Adipocyte (in vitro differentiated cells): ENCODE measurements at regions not wholly inside any gene's neighbourhood (a gene's known extent, or its start where the extent isn't known, plus 50 kb on each side); places are given as distances from the start of the nearest gene placed in this dataset.

Experiments used
- DNase-seq: peaks from one replicate; pipeline ENCODE4 v3.0.0-alpha.2; 2015; ENCODE audit warnings: low read depth
- H3K27me3 ChIP-seq: replicated peaks from 2 replicates; pipeline ENCODE4 v1.7.0; 2013; ENCODE audit warnings: mild to moderate bottlenecking, low read length, moderate library complexity; ENCODE audit not compliant: control insufficient read depth, insufficient read depth
- H3K36me3 ChIP-seq: 2 replicates; pipeline ENCODE4 v1.7.0; 2013; ENCODE audit warnings: low read length, mild to moderate bottlenecking, moderate library complexity; ENCODE audit not compliant: control insufficient read depth, insufficient read depth, severe bottlenecking
- H3K4me1 ChIP-seq: 2 replicates; pipeline ENCODE4 v1.7.0; 2013; ENCODE audit warnings: mild to moderate bottlenecking, low read length, moderate library complexity; ENCODE audit not compliant: control insufficient read depth, insufficient read depth
- H3K4me3 ChIP-seq: 2 replicates; pipeline ENCODE4 v1.7.0; 2013; ENCODE audit warnings: mild to moderate bottlenecking, low read length, moderate library complexity
- H3K9ac ChIP-seq: 2 replicates; pipeline ENCODE4 v1.7.0; 2013; ENCODE audit warnings: mild to moderate bottlenecking, low read length, moderate library complexity
- H3K9me3 ChIP-seq: 2 replicates; pipeline ENCODE4 v1.7.0; 2013; ENCODE audit warnings: mild to moderate bottlenecking, low read length, moderate library complexity; ENCODE audit not compliant: control insufficient read depth

DNA sequence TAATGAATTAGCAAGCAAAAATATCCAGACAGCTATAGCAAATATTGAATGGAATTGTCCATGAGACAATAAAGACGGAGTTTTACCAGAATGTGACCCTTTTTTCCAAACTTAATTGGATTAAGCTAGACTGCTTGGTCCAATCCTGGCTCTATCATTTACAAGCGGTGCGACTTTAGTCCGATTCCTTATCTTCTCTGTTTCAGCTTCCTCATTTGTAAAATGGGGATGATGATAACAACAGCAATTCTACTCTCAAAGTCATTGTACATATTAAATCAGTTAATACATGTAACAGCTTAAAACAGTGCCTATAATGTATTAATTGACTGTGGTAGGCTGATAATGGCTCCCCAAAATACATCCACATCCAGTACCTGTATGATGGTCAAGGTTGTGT is 62.1 kb upstream of the CRBN start:
- no peak for DNase-seq
- Histone ChIP-seq H3K27me3 (no peaks in the 10 kb centered on the region), H3K36me3 (no peaks in the 10 kb centered on the region), H3K9ac (no peak overlapping the region), H3K9me3 (no peaks in the 10 kb centered on the region), H3K4me1 (no peaks in the 10 kb centered on the region), H3K4me3 (no peak overlapping the region)

DNA sequence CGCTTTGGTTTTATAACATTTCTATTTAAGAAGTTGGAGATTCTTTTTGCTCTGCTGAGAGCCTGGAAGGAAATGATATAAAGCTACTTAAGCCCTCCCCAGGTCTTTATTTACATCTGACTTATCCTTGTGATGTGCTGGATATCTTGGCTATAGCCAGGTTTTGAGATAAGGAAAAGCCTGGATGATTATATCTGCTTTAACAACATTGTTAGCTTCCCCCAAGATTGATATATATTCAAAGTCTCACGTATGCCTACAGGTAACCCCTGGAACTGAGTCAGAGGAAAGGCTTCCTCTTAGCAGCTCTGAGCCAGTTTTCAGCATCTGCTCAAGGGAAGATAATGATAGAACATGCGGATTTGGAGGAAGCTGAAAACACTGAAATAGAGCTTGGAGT is 61.5 kb upstream of the CRBN start:
- Histone ChIP-seq H3K36me3 (no peaks in the 10 kb centered on the region), H3K9me3 (no peaks in the 10 kb centered on the region), H3K4me1 (no peaks in the 10 kb centered on the region), H3K27me3 (no peaks in the 10 kb centered on the region), H3K4me3 (no peak overlapping the region), H3K9ac (no peak overlapping the region)
- no peak for DNase-seq

GRCh38 chr3:3237979-3238378 is 58.5 kb upstream of the CRBN start:
- H3K9me3 ChIP-seq, result no peaks in the 10 kb centered on the region
- no peak for DNase-seq
- no peak overlapping the region for H3K9ac ChIP-seq
- no peaks in the 10 kb centered on the region for H3K27me3 ChIP-seq
- no peaks in the 10 kb centered on the region for H3K4me1 ChIP-seq
- H3K4me3 ChIP-seq, result no peak overlapping the region
- no peaks in the 10 kb centered on the region for H3K36me3 ChIP-seq

GRCh38 chr3:3232251-3232650 is 52.8 kb upstream of the CRBN start:
- no peak for DNase-seq
- Histone ChIP-seq H3K36me3 (no peaks in the 10 kb centered on the region), H3K4me1 (no peaks in the 10 kb centered on the region), H3K4me3 (no peak overlapping the region), H3K9me3 (no peaks in the 10 kb centered on the region), H3K9ac (no peak overlapping the region), H3K27me3 (no peaks in the 10 kb centered on the region)
